CD14-positive monocyte (primary cell): ENCODE measurements at regions not wholly inside any gene's neighbourhood (a gene's known extent, or its start where the extent isn't known, plus 50 kb on each side); places are given as distances from the start of the nearest gene placed in this dataset.

ENCODE experiments used
- DNase-seq, 3 donors: peaks; one replicate each; pipeline ENCODE4 v3.0.0-alpha.2; 2011 to 2022
- H2AFZ ChIP-seq: 2 replicates; pipeline ENCODE4 v1.6.0; 2012; ENCODE audit warnings: mild to moderate bottlenecking, low read depth, low read length, inconsistent platforms; ENCODE audit not compliant: insufficient read depth, poor library complexity, severe bottlenecking
- H3K27ac ChIP-seq, 2 donors: 1 replicate in 1 of 2; 2 replicates in 1 of 2; pipeline ENCODE4 v1.5.1; 2012 to 2013; ENCODE audit warnings: low read length in 2 of 2, control low read depth in 1 of 2, inconsistent platforms in 1 of 2, low read depth in 1 of 2, mild to moderate bottlenecking in 1 of 2
- H3K27me3 ChIP-seq, 2 donors: one replicate each; pipeline versions ENCODE4 v1.6.0 to v1.6.1; 2011 to 2013; ENCODE audit warnings: low read length in 2 of 2; ENCODE audit not compliant: control insufficient read depth in 2 of 2, insufficient read depth in 2 of 2
- H3K36me3 ChIP-seq, 2 donors: replicated peaks in 1 of 2; 1 replicate in 1 of 2; 2 replicates in 1 of 2; pipeline versions ENCODE4 v1.5.1 to v1.6.1; 2012 to 2013; ENCODE audit warnings: low read length in 2 of 2, control low read depth in 1 of 2, inconsistent platforms in 1 of 2, mild to moderate bottlenecking in 1 of 2; ENCODE audit not compliant: insufficient read depth in 2 of 2, control insufficient read depth in 1 of 2
- H3K4me1 ChIP-seq, 2 donors: 1 replicate in 1 of 2; 2 replicates in 1 of 2; pipeline versions ENCODE4 v1.5.1 to v1.6.1; 2012 to 2013; ENCODE audit warnings: low read length in 2 of 2, control low read depth in 1 of 2, inconsistent platforms in 1 of 2, mild to moderate bottlenecking in 1 of 2, moderate library complexity in 1 of 2; ENCODE audit not compliant: insufficient read depth in 2 of 2, control insufficient read depth in 1 of 2
- H3K4me2 ChIP-seq: replicated peaks from 2 replicates; pipeline ENCODE3; 2012; ENCODE audit warnings: low read length, moderate library complexity, mild to moderate bottlenecking; ENCODE audit not compliant: poor library complexity, severe bottlenecking; ENCODE audit errors: extremely low read depth
- H3K4me3 ChIP-seq, 3 experiments: fragments of 200-600 bp in 1 of 3; sonication (generic) in 1 of 3; replicated peaks in 1 of 3; 1 replicate in 2 of 3; 2 replicates in 1 of 3; pipeline ENCODE4 v1.5.1; 2011 to 2013; ENCODE audit warnings: low read length in 3 of 3, mild to moderate bottlenecking in 3 of 3, control low read depth in 2 of 3, low read depth in 2 of 3, inconsistent platforms in 1 of 3, moderate library complexity in 1 of 3
- H3K79me2 ChIP-seq: 2 replicates; pipeline ENCODE4 v1.6.0; 2012; ENCODE audit warnings: mild to moderate bottlenecking, control low read depth, inconsistent platforms, low read length, moderate library complexity; ENCODE audit not compliant: insufficient read depth
- H3K9ac ChIP-seq: 2 replicates; pipeline ENCODE4 v1.6.0; 2017; ENCODE audit warnings: low read length, mild to moderate bottlenecking; ENCODE audit not compliant: insufficient read depth, poor library complexity, severe bottlenecking
- H3K9me3 ChIP-seq, 2 donors: replicated peaks in 1 of 2; 1 replicate in 1 of 2; 2 replicates in 1 of 2; pipeline versions ENCODE4 v1.5.1 to v1.6.1; 2012 to 2013; ENCODE audit warnings: low read length in 2 of 2, control low read depth in 1 of 2; ENCODE audit not compliant: control insufficient read depth in 1 of 2, insufficient read depth in 1 of 2
- H4K20me1 ChIP-seq: 2 replicates; pipeline ENCODE4 v1.6.0; 2012; ENCODE audit warnings: mild to moderate bottlenecking, low read length, control low read depth, moderate library complexity; ENCODE audit not compliant: insufficient read depth
- H3K27ac Mint-ChIP-seq, 7 donors: one replicate each; pipeline ENCODE4 v1.8.0; 2020; ENCODE audit warnings: mild to moderate bottlenecking in 7 of 7, mixed read lengths in 7 of 7, moderate library complexity in 6 of 7, inconsistent platforms in 2 of 7
- H3K27me3 Mint-ChIP-seq, 3 donors: one replicate each; pipeline ENCODE4 v1.8.0; 2021 to 2022; ENCODE audit warnings: low read depth in 3 of 3, mild to moderate bottlenecking in 3 of 3, mixed read lengths in 3 of 3, moderate library complexity in 3 of 3, inconsistent platforms in 1 of 3
- H3K36me3 Mint-ChIP-seq, 2 donors: one replicate each; pipeline ENCODE4 v1.8.0; 2020; ENCODE audit warnings: mixed read lengths in 2 of 2, inconsistent platforms in 1 of 2, mild to moderate bottlenecking in 1 of 2
- H3K4me1 Mint-ChIP-seq: one replicate; pipeline ENCODE4 v1.8.0; 2020; ENCODE audit warnings: mild to moderate bottlenecking, mixed read lengths
- H3K4me3 Mint-ChIP-seq, 2 donors: one replicate each; pipeline ENCODE4 v1.8.0; 2020; ENCODE audit warnings: mild to moderate bottlenecking in 2 of 2, mixed read lengths in 2 of 2, moderate library complexity in 1 of 2
- H3K9me3 Mint-ChIP-seq, 7 donors: one replicate each; pipeline ENCODE4 v1.8.0; 2020 to 2022; ENCODE audit warnings: mixed read lengths in 7 of 7, mild to moderate bottlenecking in 6 of 7, moderate library complexity in 6 of 7, inconsistent platforms in 2 of 7
- WGBS: methylation state at CpG from one replicate; pipeline ENCODE4 v1.1.5; 2013; ENCODE audit warnings: missing lambda C conversion rate; ENCODE audit not compliant: insufficient coverage; 5-methylcytosine and 5-hydroxymethylcytosine counted together
- intact Hi-C, 2 donors: fragments of 100-400 bp; cut with micrococcal nuclease; formaldehyde crosslinking; loops; one replicate each; pipeline versions ENCODE4 v1.15.0 to v1.15.1; 2023
- TF ChIP-seq, protein P1 (sequence below): fragments of 200-600 bp; IDR thresholded peaks from one replicate; pipeline ENCODE4 v1.8.0; 2022; ENCODE audit warnings: antibody characterized with exemption, mild to moderate bottlenecking

DNA sequence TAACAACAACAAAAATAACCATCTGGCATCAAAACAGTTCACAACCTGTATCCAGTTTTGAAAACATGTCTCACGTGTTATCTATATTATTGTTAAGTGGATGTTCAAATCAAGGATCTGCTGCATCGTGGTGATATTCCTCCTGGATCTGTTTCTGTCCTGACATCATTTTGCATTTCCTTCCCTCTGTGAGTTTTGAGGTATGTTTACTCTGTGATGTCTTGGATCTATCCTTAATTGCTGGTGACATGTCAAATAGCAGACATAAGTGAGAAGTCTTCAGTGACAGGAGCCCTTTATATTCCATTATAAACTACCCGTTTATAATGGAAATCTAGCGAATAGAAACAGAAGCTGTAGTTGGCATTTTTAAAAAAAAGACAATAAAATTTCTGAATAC is 381.8 kb upstream of the NOX3 start:
- intact Hi-C loops, result no loop called here
- Histone ChIP-seq H3K9ac (no peak overlapping the region), H3K4me3 (no peak overlapping the region), H3K27ac (no peak overlapping the region), H3K27me3 (no peaks in the 10 kb centered on the region), H3K36me3 (no peaks in the 10 kb centered on the region), H4K20me1 (no peaks in the 10 kb centered on the region), H3K9me3 (no peaks in the 10 kb centered on the region), H2AFZ (no peak overlapping the region), H3K4me2 (no peak overlapping the region), H3K79me2 (no peaks in the 10 kb centered on the region), H3K4me1 (no peaks in the 10 kb centered on the region)
- no peaks in the 10 kb centered on the region for H3K36me3 Mint-ChIP-seq
- H3K4me3 Mint-ChIP-seq, result no peak overlapping the region
- peaks cover 0 to 2% (median 0%) of the 10 kb centered on the region in 3 donors for H3K27me3 Mint-ChIP-seq
- H3K4me1 Mint-ChIP-seq, result no peaks in the 10 kb centered on the region
- no peak overlapping the region for H3K27ac Mint-ChIP-seq
- no CpG with 5 or more reads among the region's 4 CpGs for WGBS
- TF ChIP-seq, protein P1, sequence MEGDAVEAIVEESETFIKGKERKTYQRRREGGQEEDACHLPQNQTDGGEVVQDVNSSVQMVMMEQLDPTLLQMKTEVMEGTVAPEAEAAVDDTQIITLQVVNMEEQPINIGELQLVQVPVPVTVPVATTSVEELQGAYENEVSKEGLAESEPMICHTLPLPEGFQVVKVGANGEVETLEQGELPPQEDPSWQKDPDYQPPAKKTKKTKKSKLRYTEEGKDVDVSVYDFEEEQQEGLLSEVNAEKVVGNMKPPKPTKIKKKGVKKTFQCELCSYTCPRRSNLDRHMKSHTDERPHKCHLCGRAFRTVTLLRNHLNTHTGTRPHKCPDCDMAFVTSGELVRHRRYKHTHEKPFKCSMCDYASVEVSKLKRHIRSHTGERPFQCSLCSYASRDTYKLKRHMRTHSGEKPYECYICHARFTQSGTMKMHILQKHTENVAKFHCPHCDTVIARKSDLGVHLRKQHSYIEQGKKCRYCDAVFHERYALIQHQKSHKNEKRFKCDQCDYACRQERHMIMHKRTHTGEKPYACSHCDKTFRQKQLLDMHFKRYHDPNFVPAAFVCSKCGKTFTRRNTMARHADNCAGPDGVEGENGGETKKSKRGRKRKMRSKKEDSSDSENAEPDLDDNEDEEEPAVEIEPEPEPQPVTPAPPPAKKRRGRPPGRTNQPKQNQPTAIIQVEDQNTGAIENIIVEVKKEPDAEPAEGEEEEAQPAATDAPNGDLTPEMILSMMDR, result no peak
- no peak for DNase-seq
- H3K9me3 Mint-ChIP-seq, result peaks cover 0 to 15% (median 7%) of the 10 kb centered on the region in 7 donors

DNA sequence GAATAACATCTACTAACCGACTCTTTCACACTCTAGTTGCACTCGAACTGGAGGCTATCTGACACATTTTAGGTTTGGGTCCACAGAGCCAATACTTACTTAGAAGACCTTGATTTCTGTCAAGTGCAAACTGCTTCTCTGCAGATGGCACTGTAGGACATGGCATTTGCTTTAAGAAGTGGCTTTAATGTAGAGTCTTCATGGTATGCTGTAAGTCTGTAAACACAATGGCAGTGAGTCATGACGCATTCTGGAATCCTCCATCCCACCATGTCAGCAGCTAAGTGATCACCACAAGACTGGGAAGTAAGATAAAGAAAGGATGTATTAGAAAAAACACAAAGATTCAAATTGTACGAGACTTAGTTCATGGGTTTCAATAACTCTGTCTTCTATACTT is 377.0 kb upstream of the NOX3 start:
- no peak overlapping the region for H3K9ac ChIP-seq
- no peaks in the 10 kb centered on the region for H3K79me2 ChIP-seq
- DNase-seq, result no peak
- Mint-ChIP-seq H3K27ac (no peak overlapping the region), H3K4me1 (no peaks in the 10 kb centered on the region), H3K9me3 (peaks cover 0 to 13% (median 6%) of the 10 kb centered on the region in 7 donors), H3K4me3 (no peak overlapping the region), H3K27me3 (no peaks in the 10 kb centered on the region), H3K36me3 (no peaks in the 10 kb centered on the region)
- H2AFZ ChIP-seq, result no peak overlapping the region
- no peak overlapping the region for H3K4me3 ChIP-seq
- 83% methylated on average over 1 of the region's 4 CpGs for WGBS
- H3K9me3 ChIP-seq, result no peaks in the 10 kb centered on the region
- H3K36me3 ChIP-seq, result no peaks in the 10 kb centered on the region
- intact Hi-C loops, result no loop called here
- H3K4me1 ChIP-seq, result no peaks in the 10 kb centered on the region
- no peaks in the 10 kb centered on the region for H3K27me3 ChIP-seq
- H4K20me1 ChIP-seq, result no peaks in the 10 kb centered on the region
- H3K27ac ChIP-seq, result no peak overlapping the region
- TF ChIP-seq, protein P1, result no peak
- H3K4me2 ChIP-seq, result no peak overlapping the region
